WI38 (cell line): ENCODE measurements at regions not wholly inside any gene's neighbourhood (a gene's known extent, or its start where the extent isn't known, plus 50 kb on each side); places are given as distances from the start of the nearest gene placed in this dataset.

Source experiments
- H3K4me3 ChIP-seq: 2 replicates; pipeline ENCODE4 v1.5.1; 2011; ENCODE audit warnings: low read depth, mild to moderate bottlenecking, control low read depth, low read length
- CTCF ChIP-seq: IDR thresholded peaks from 2 replicates; pipeline ENCODE4 v1.5.1; 2012; ENCODE audit warnings: low read depth, mild to moderate bottlenecking, control low read depth, low read length

DNA sequence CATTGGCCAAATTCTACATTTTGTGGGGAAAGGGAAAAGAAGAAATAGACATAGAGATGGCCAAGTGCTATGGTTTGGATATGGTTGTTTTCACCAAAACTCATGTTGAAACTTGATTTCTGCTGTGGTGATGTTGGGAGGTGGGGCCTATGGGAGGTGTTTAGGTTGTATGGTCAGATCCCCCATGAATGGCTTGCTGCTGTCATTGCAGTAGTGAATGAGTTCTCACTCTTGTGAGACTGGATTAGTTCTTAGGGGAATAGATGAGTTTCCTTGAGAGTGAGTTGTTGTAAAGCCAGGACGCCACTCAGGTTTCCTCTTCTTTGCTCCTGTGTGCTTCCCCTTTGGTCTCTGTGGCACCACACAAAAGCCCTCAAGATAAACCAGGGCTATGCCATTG, 242.6 kb upstream of the RFC3 start:
- TF ChIP-seq CTCF = no peak
- H3K4me3 ChIP-seq = no peak overlapping the region

DNA sequence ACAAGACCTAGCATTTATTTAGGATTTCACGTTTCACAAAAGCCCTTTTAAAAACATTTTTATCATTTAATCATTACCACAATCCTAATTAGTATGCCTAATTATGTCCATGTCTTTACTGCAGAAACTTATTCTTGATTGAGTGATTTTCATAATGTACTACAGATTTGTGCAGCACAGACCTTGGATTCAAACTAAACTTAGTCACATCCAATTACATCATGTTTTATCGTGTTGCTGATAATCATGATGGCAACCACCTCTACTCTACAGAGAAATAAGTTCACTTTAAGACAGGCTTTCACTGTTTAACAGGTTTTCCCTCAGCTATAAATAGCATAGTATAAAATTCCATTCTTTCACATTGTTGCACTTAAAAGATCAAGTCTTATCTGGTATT, 240.9 kb upstream of the RFC3 start:
- H3K4me3 ChIP-seq = no peak overlapping the region
- TF ChIP-seq CTCF = no peak

DNA sequence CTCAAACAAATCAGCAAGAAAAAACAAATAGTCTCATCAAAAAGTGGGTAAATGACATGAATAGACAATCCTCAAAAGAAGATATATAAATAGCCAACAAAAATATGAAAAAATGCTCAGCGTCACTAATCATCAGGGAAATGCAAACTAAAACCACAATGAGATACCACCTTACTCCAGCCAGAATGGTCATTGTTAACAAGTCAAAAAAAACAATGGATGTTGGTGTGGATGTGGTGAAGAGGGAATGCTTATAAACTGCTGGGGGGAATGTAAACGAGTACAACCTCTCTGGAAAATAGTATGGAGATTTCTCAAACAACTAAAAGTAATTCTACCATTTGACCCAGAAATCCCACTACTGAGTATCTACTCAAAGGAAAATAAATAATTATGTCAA, 239.2 kb upstream of the RFC3 start:
- TF ChIP-seq CTCF = no peak
- no peak overlapping the region for H3K4me3 ChIP-seq

DNA sequence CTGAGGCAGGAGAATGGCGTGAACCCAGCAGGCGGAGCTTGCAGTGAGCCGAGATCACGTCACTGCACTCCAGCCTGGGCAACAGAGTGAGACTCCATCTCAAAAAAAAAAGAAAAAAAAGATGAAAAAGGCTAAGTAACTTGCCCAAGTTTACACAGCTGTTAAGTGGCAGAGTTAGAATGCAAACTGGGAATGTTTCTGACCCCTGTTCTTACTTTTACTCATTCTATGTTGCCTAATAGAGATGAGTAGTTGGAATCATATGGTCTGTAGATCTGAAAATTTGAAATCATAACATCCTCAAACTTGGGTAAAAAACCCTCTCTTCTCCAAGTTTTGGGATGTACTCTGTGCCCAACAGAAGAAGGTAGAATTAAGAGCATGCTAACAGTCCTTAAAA, 235.8 kb upstream of the RFC3 start:
- H3K4me3 ChIP-seq = no peak overlapping the region

DNA sequence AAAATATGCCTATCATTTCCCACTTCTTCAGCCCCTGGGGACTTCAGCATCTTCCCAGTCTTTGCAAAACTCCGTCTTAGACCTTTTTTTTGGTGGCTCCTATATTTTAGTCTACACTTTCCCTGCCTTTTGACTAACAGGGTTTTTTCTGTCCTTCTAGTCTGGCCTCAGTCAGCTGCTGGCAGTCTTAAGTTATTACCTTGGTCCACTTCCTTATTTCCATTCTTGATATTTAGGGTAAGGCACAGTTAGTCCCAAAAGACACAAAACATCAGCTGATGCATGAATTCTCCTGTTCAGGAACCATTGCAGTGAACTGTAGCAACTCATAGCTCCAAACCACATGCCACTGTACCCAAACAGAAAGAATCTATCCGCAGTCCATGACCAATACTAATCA, 234.6 kb upstream of the RFC3 start:
- no peak overlapping the region for H3K4me3 ChIP-seq
- TF ChIP-seq CTCF = no peak

More for the DNA sequence above, 235.8 kb upstream of the RFC3 start:
- TF ChIP-seq CTCF = no peak

DNA sequence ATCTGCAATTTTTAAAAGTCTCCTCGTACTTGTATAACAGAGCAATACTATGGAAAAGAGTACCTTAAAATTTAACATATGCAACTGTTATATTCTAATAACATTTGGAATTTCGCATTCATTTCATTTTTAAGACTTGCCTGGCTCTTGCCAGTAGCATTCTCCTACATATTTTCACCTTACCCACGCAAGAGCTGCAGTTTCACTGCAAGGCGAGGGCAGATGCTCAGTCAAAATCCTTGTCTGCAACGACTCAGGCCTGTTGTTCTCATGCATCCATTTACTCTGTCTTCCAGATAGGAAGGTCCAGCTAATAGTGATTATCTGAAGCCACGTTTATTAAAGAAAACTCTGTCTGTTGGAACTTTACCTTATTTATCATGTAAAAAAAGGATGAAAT, 227.0 kb upstream of the RFC3 start:
- H3K4me3 ChIP-seq = no peak overlapping the region
- no peak for TF ChIP-seq CTCF

- H3K4me3 ChIP-seq = no peak overlapping the region
- no peak for TF ChIP-seq CTCF
Measured at GRCh38 chr13:33606692-33607091, 211.3 kb upstream of the RFC3 start.
